Astrocyte (in vitro differentiated cells and primary cell): ENCODE measurements at regions not wholly inside any gene's neighbourhood (a gene's known extent, or its start where the extent isn't known, plus 50 kb on each side); places are given as distances from the start of the nearest gene placed in this dataset.

Experiments
- CTCF ChIP-seq: IDR thresholded peaks from 2 replicates; pipeline ENCODE4 v1.5.1; 2011; ENCODE audit warnings: low read depth, mild to moderate bottlenecking, inconsistent platforms, low read length, moderate library complexity; ENCODE audit not compliant: insufficient read depth
- EZH2 ChIP-seq: IDR thresholded peaks from 2 replicates; pipeline ENCODE4 v1.6.1; 2012; ENCODE audit warnings: mild to moderate bottlenecking, low read length, inconsistent platforms; ENCODE audit not compliant: insufficient read depth

GRCh38 chrX:122078079-122078478, 1030.7 kb downstream of the GLUD2 start:
- TF ChIP-seq CTCF, result no peak
- TF ChIP-seq EZH2, result no peak
